Astrocyte of the hippocampus (primary cell): ENCODE measurements at regions not wholly inside any gene's neighbourhood (a gene's known extent, or its start where the extent isn't known, plus 50 kb on each side); places are given as distances from the start of the nearest gene placed in this dataset.

Source experiments
- DNase-seq: peaks from one replicate; pipeline ENCODE4 v3.0.0; 2011; ENCODE audit warnings: low read depth, low spot score

- DNase-seq, result no peak
These were observed 234.5 kb downstream of the PAX3 start for GRCh38 chr2:222064286-222064685.

DNA sequence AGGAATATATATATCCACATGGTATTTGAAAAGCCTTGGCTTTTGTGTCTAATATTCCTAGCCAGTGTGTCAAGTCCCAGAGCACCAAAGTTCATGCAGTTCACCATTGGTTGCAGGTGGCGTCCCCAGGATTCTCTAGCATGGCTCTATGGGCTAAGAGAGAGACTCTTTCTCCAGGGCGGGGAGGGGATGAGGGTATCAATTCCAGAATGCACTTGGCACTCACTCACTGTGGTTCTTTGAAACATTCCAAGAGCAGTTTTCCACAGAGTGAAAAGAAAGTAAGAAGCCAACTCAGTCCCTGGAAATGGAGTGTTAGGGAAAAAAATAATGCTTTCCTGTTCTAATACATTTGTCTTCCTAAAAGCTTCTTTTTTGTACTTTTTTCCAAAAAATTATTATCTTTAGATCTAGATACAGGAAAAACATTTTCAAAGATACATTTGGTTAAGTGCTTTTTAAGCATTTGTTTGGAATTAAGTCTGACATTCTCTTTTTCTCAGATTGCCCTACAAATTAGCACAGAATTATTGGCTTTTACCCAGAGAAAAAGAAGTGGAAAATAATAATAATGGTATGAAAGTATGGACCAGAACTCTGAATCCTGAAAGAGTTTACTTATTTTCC lies 239.9 kb downstream of the PAX3 start:
- DNase-seq, result peak; percentile 60

- peak; percentile 17 for DNase-seq
These were observed 241.3 kb downstream of the PAX3 start for GRCh38 chr2:222057347-222058073.

DNA sequence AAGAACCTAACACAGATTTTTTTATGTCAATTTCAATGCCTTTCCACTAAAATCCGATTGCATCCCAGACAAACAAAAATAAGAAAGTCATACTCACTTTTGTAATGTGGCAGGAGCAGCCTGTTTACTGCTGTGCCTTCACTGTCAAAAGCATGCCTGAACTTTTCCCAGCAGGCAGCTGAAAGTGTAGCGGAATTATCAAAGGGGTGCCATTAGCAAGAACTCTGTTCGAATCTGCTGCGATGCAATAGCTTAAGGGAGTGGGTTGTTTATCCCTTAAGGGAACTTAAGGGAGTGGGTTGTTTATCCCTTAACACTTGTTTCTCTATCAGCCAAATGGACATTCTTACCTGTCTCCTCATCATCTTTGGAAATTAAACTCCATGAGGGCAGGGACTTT lies 243.5 kb downstream of the PAX3 start:
- no peak for DNase-seq

DNA sequence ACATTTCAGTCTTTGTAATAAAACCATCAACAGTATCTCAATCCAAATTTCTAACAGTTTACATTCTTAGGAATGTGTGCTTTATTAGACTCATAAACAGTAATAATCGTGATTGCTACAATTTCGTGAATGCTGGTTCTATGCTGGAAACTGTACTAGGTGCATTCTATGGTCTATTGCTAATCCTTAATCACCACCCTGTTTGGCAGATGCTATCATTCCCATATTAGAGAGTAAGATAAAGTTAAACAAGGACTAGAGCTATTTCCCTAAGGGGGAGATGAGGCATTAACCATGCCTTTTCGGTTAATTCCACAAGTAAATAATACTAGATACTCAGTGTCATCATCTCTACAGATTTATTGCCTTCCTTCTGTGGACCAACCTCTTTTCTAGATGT lies 244.0 kb downstream of the PAX3 start:
- no peak for DNase-seq

- DNase-seq, result peak; percentile 26
These were observed 245.8 kb downstream of the PAX3 start for GRCh38 chr2:222052934-222053367.

DNA sequence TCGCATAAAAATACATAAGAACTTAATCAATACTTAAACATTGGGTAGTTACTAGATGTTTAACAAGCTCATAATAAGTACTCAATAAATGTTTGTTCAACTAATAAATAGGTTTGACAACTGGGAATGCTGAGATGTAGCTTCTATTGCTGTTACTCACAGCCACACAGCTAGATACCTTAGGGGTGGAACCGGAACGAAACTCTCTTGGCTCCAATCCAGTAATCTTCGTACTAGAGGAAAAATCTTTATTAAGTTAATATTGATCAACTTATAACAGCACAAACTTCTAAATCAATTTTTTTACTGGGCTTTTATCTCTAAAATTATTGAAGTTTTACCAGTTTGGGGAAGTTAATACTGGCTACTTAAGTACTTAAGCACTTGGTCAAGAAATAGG lies 247.8 kb downstream of the PAX3 start:
- DNase-seq, result no peak

GRCh38 chr2:222049946-222050345 lies 248.9 kb downstream of the PAX3 start:
- no peak for DNase-seq

GRCh38 chr2:222043897-222044296 lies 254.9 kb downstream of the PAX3 start:
- peak; percentile 73 for DNase-seq

GRCh38 chr2:222042666-222043065 lies 256.1 kb downstream of the PAX3 start:
- DNase-seq, result no peak

DNA sequence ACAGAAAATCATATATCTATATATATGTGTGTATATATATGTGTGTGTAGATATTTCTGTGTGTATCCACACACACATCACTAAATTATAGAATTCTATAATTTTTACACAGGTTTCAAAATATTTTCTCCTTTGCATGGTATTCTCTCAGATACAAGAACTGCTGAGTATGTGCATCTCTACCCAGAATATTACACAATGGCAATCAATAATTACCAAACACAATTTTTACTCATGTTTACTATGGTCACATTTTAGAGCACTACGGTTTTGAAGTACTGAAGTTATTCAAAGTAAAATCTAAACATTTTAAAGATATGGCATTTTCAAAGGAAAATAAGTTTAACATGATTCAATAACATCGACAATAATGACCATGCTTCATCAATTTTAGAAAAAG lies 258.5 kb downstream of the PAX3 start:
- DNase-seq, result no peak

DNA sequence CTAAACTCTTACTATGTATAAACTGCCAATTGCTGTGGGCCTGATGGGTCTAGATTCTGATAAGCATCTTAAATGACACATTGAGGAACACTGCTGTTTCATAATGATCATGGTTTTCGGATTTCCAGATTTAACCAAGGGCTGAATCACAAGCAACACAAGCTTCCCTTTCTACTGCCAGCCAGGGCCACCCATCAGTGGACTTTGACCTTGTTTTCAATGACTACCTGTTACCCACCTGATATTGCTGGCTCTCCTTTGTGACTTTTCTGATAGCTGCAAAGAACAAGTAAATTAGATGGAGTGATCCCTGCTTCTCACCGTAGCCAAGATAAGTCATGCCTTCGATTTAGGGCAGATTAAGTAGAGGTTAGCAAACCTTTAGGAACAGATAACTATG lies 259.0 kb downstream of the PAX3 start:
- no peak for DNase-seq

DNA sequence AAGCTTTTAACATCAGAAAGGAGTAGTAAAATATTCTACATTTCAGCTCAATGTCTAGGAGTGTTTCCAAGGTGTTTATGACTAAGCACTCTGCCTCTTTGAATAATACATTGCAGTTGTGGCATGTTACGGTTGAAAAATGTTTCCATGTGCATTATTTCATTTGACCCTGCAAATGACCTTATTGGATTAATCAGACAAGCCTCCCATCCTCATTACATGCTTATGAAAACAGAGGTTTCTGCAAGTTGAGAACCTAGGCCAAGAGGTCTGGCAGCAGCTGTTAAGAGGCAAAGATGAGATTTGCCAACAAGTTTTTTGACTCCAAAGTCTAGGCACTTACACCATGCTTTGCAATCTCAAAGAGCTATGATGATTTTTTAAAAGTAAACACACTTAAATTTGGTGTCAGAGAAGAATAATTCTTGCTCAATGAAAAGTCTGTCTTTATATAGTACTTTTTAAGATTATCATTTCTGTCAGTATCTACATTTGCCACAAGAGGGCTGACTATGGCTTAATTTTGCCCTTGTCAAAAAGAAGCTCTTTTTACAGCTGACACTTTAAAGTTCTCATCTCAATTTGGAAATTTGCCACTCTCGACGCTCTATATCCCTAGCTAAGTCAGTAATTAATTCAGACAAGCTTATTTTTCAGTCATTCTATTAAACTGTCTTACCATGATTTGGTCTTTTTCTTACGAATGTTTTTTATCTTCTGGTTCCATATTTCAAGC lies 260.6 kb downstream of the PAX3 start:
- peak; percentile 42 for DNase-seq

DNA sequence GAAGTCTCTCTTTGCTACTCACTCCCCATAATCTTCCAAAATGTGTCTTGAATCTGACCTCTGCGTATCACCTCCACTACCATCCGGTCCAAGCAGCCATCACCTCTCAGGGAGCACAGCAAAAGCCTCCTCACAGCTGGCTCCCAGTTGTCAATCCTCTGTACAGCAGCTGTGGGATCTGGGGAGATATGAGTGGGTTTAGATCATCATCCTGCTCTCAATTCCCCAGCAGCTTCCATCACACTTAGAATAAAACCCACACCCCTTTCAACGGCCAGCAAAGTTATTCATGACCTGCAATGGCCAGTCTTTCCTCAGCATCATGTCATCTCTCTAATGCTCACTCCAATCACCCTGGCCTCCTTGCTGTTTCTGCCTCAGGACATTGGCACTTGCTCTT lies 261.6 kb downstream of the PAX3 start:
- DNase-seq, result no peak

DNA sequence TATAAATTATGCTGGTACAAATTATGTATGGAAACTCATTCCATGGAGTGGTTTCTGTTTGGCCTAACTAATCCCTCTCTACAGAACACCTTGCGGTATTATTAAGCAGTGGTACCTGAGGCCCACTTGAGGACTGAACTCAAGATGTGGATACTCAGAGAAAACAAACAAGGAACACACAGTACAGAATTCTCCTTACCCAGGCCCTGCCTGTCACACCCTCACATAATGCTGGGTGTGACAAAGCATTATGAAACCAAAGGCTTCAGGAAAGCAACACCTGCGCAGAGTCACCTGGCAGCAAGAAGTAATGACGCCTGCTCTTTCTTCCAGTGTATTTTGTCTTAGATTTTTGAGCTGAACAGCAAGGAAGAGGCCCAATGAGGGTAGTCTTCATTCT lies 264.7 kb downstream of the PAX3 start:
- no peak for DNase-seq

DNA sequence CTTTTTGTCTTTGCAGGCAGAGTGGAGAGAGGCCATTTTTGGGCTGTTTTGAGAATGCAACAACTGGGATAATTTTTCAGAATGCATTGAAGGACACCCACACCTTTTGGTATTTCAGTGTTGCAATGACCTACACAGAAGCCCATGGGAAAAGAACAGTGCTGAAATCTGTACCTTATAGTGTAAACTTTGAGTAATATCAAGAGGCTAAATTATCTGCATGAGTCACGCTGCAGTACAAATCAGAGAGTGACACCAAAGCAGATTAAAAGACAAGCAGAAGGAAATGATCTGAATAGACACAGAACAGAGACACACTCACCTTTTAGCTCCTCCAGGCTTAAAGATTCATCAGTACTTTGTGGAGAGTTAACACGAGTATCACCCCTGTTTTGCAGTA lies 265.3 kb downstream of the PAX3 start:
- DNase-seq, result peak; percentile 17

GRCh38 chr2:222025881-222026271 lies 272.9 kb downstream of the PAX3 start:
- no peak for DNase-seq

DNA sequence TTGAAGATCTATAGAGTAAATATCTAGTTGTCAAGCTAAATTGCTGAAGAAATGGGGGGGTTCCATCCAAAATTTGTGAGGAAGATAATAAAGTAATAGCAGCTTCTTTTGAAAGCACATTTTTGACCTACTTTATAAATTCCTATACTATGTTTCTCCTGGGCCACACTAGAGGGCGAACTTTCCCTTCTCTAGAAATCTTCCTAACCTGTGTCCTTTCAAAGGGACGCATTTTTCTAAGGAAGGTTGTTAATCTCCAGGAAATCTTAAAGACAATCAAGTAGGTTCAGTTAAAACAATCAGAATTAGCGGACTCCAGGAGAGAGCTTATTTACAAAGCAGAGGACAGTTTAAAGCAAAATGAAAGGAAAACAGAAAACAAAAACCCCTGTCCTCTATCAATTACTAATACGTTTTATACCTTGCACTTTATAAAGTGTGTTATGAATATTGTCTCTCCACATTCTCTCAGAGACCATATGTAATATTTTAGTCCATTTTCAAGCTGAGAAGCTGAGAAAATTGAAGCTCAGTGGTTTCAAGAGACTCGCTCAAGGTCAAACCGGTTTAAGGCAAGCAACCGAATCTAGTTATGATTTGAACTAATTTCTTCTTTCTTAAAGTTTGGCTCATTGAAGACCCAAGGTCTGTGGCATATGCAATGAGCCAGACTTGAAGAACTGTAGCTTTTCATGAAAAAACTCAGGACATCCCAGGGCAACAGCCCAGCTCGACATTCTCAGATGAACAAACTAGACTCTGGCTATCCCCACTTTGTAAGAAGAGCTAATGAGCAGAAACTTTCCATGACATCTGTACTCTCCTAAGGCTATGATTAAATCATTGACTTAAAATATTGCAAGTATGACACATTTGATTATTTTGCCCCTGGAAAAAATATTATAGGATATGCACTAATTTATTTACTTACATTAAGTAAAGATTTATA lies 273.6 kb downstream of the PAX3 start:
- DNase-seq, result peak; percentile 67

GRCh38 chr2:222017252-222017850 lies 281.4 kb downstream of the PAX3 start:
- no peak for DNase-seq

DNA sequence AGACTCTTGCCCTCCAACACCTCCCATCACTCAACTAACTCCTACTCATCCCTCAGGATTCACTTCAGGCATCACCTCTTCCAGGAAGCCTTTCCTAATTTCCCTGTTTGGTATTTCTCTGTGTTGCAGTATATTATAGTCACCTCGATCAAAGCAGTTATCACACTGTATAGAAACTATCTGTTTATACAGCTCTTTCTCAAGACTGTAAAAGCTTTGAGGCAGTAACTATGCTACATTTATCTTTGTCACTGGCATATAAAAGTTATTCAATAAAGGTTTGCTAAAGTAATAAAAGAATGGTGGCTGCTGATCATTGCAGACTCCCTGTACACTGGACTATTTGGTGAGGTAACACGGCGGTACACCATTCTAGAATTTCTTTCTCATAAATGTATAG lies 284.9 kb downstream of the PAX3 start:
- no peak for DNase-seq

DNA sequence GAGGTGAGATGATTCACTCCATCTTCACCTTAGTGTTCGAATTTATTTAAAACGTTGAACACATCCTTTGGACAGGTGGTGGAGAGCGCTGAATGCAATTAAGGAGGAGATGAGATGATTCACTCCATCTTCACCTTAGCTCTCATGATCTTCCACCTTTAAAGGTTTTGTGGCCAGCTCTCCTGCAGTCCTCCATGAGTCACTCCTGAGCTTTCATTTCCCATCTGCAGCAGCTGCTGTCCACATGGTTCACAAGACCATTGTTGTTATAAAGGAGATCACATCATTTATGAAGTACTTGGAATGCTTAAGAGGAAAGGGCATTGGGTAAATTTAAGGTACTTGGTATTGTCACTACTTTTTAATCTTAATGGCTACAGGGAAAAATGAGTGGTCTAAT lies 298.5 kb downstream of the PAX3 start:
- DNase-seq, result peak; percentile 68
